Mesenchymal stem cell (in vitro differentiated cells and primary cell): ENCODE measurements at regions not wholly inside any gene's neighbourhood (a gene's known extent, or its start where the extent isn't known, plus 50 kb on each side); places are given as distances from the start of the nearest gene placed in this dataset.

Source experiments
- DNase-seq: peaks from one replicate; pipeline ENCODE4 v3.0.0-alpha.2; 2013
- H2AFZ ChIP-seq: one replicate; pipeline ENCODE4 v1.6.1; 2013; ENCODE audit warnings: low read depth, mild to moderate bottlenecking, control low read depth, inconsistent platforms, low read length, moderate library complexity
- H2AK5ac ChIP-seq: 2 replicates; pipeline ENCODE4 v1.6.1; 2013; ENCODE audit warnings: low read length, moderate library complexity, mild to moderate bottlenecking, inconsistent platforms; ENCODE audit not compliant: severe bottlenecking
- H2BK120ac ChIP-seq: one replicate; pipeline ENCODE4 v1.6.1; 2013; ENCODE audit warnings: low read depth, mild to moderate bottlenecking, inconsistent platforms, low read length, moderate library complexity
- H2BK12ac ChIP-seq, 2 experiments: one replicate each; pipeline ENCODE4 v1.6.1; 2013; ENCODE audit warnings: inconsistent platforms in 2 of 2, low read length in 2 of 2, mild to moderate bottlenecking in 2 of 2, moderate library complexity in 2 of 2, control low read depth in 1 of 2
- H2BK15ac ChIP-seq: one replicate; pipeline ENCODE4 v1.6.1; 2013; ENCODE audit warnings: mild to moderate bottlenecking, low read depth, inconsistent platforms; ENCODE audit not compliant: poor library complexity, severe bottlenecking
- H2BK5ac ChIP-seq: 2 replicates; pipeline ENCODE4 v1.6.1; 2013; ENCODE audit warnings: low read depth, mild to moderate bottlenecking, low read length, control low read depth, inconsistent platforms; ENCODE audit not compliant: poor library complexity, severe bottlenecking
- H3K14ac ChIP-seq, 2 experiments: one replicate each; pipeline ENCODE4 v1.6.1; 2013; ENCODE audit warnings: inconsistent platforms in 2 of 2, low read length in 2 of 2, control low read depth in 1 of 2, mild to moderate bottlenecking in 1 of 2, moderate library complexity in 1 of 2
- H3K18ac ChIP-seq, 2 experiments: one replicate each; pipeline ENCODE4 v1.6.1; 2013; ENCODE audit warnings: inconsistent platforms in 2 of 2, low read length in 2 of 2, control low read depth in 1 of 2, low read depth in 1 of 2, mild to moderate bottlenecking in 1 of 2
- H3K23ac ChIP-seq, 2 experiments: one replicate each; pipeline ENCODE4 v1.6.1; 2013; ENCODE audit warnings: inconsistent platforms in 2 of 2, low read length in 2 of 2, mild to moderate bottlenecking in 2 of 2, moderate library complexity in 2 of 2, control low read depth in 1 of 2
- H3K27ac ChIP-seq: 2 replicates; pipeline ENCODE4 v1.5.1; 2013; ENCODE audit warnings: mild to moderate bottlenecking, moderate library complexity, low read length, control low read depth, inconsistent platforms; ENCODE audit not compliant: poor library complexity, severe bottlenecking
- H3K27me3 ChIP-seq, 2 experiments: 2 replicates each; pipeline versions ENCODE4 v1.6.1 to v1.7.0; 2013; ENCODE audit warnings: low read length in 2 of 2, mild to moderate bottlenecking in 2 of 2, moderate library complexity in 2 of 2, control low read depth in 1 of 2, inconsistent platforms in 1 of 2; ENCODE audit not compliant: control insufficient read depth in 1 of 2, insufficient read depth in 1 of 2
- H3K36me3 ChIP-seq, 2 experiments: 2 replicates each; pipeline versions ENCODE4 v1.6.1 to v1.7.0; 2013; ENCODE audit warnings: low read length in 2 of 2, control low read depth in 1 of 2, inconsistent platforms in 1 of 2, low read depth in 1 of 2, mild to moderate bottlenecking in 1 of 2; ENCODE audit not compliant: insufficient read depth in 2 of 2, control insufficient read depth in 1 of 2
- H3K4ac ChIP-seq, 2 experiments: one replicate each; pipeline ENCODE4 v1.6.1; 2013; ENCODE audit warnings: inconsistent platforms in 2 of 2, low read length in 2 of 2, mild to moderate bottlenecking in 2 of 2, moderate library complexity in 2 of 2, control low read depth in 1 of 2, low read depth in 1 of 2
- H3K4me1 ChIP-seq: 2 replicates; pipeline ENCODE4 v1.6.1; 2013; ENCODE audit warnings: low read depth, low read length, control low read depth; ENCODE audit not compliant: control insufficient read depth, insufficient read depth
- H3K4me2 ChIP-seq: 2 replicates; pipeline ENCODE4 v1.6.1; 2013; ENCODE audit warnings: low read length, mild to moderate bottlenecking, inconsistent platforms; ENCODE audit not compliant: poor library complexity, severe bottlenecking
- H3K4me3 ChIP-seq, 2 experiments: 2 replicates each; pipeline versions ENCODE4 v1.5.1 to v1.7.0; 2013; ENCODE audit warnings: low read length in 2 of 2, mild to moderate bottlenecking in 2 of 2, control low read depth in 1 of 2, low read depth in 1 of 2; ENCODE audit not compliant: insufficient read depth in 1 of 2
- H3K79me1 ChIP-seq: replicated peaks from 2 replicates; pipeline ENCODE4 v1.6.1; 2013; ENCODE audit warnings: mild to moderate bottlenecking, control low read depth, low read length, inconsistent platforms; ENCODE audit not compliant: poor library complexity, severe bottlenecking
- H3K9ac ChIP-seq: 2 replicates; pipeline ENCODE4 v1.7.0; 2013; ENCODE audit warnings: mild to moderate bottlenecking, low read length, moderate library complexity
- H3K9me3 ChIP-seq: 2 replicates; pipeline ENCODE4 v1.7.0; 2013; ENCODE audit warnings: mild to moderate bottlenecking, low read length; ENCODE audit not compliant: control insufficient read depth
- H4K8ac ChIP-seq: one replicate; pipeline ENCODE4 v1.6.1; 2013; ENCODE audit warnings: inconsistent platforms, mild to moderate bottlenecking, low read length, moderate library complexity
- H4K91ac ChIP-seq: one replicate; pipeline ENCODE4 v1.6.1; 2013; ENCODE audit warnings: mild to moderate bottlenecking, low read length, inconsistent platforms
- WGBS: methylation state at CpG from one replicate; pipeline ENCODE4 v1.1.7; 2013; ENCODE audit warnings: mixed read lengths; 5-methylcytosine and 5-hydroxymethylcytosine counted together

GRCh38 chr12:108400900-108401480 lies 61.9 kb upstream of the CMKLR1 start:
- no peaks in the 10 kb centered on the region for H3K79me1 ChIP-seq
- no peak overlapping the region for H2AFZ ChIP-seq
- H3K14ac ChIP-seq, result no peak overlapping the region
- H2BK5ac ChIP-seq, result no peak overlapping the region
- H3K4me2 ChIP-seq, result no peak overlapping the region
- H3K4me3 ChIP-seq, result no peak overlapping the region
- no peaks in the 10 kb centered on the region for H3K36me3 ChIP-seq
- H2BK120ac ChIP-seq, result no peak overlapping the region
- no peak for DNase-seq
- no peak overlapping the region for H2BK12ac ChIP-seq
- H4K91ac ChIP-seq, result no peak overlapping the region
- H3K4ac ChIP-seq, result no peak overlapping the region
- H3K23ac ChIP-seq, result no peak overlapping the region
- no peak overlapping the region for H3K27ac ChIP-seq
- H3K4me1 ChIP-seq, result no peaks in the 10 kb centered on the region
- H3K9ac ChIP-seq, result no peak overlapping the region
- 76% methylated on average over 2 of the region's 3 CpGs for WGBS
- peaks cover 8 to 28% of the 10 kb centered on the region in 2 experiments for H3K27me3 ChIP-seq
- no peak overlapping the region for H3K18ac ChIP-seq
- H3K9me3 ChIP-seq, result peaks cover 3% of the 10 kb centered on the region
- H2AK5ac ChIP-seq, result no peak overlapping the region
- H4K8ac ChIP-seq, result no peak overlapping the region
- no peak overlapping the region for H2BK15ac ChIP-seq

- Histone ChIP-seq H3K9me3 (no peaks in the 10 kb centered on the region), H2BK5ac (no peak overlapping the region), H2AFZ (no peak overlapping the region), H3K79me1 (no peaks in the 10 kb centered on the region), H3K18ac (no peak overlapping the region), H2AK5ac (no peak overlapping the region), H3K27me3 (peaks cover 8 to 28% of the 10 kb centered on the region in 2 experiments), H3K4me2 (no peak overlapping the region), H3K27ac (no peak overlapping the region), H2BK15ac (no peak overlapping the region), H2BK12ac (no peak overlapping the region), H4K91ac (no peak overlapping the region), H3K23ac (no peak overlapping the region), H3K14ac (no peak overlapping the region), H3K4ac (no peak overlapping the region), H2BK120ac (no peak overlapping the region), H3K9ac (no peak overlapping the region), H3K4me1 (no peaks in the 10 kb centered on the region), H4K8ac (no peak overlapping the region), H3K36me3 (no peaks in the 10 kb centered on the region), H3K4me3 (no peak overlapping the region)
- 94% methylated on average over 2 of the region's 2 CpGs for WGBS
- DNase-seq, result no peak
Measured at GRCh38 chr12:108400481-108400880, 61.4 kb upstream of the CMKLR1 start.

- H3K9ac ChIP-seq, result no peak overlapping the region
- H2AK5ac ChIP-seq, result no peak overlapping the region
- no peaks in the 10 kb centered on the region for H3K79me1 ChIP-seq
- H2BK12ac ChIP-seq, result no peak overlapping the region
- H4K91ac ChIP-seq, result no peak overlapping the region
- H3K4ac ChIP-seq, result no peak overlapping the region
- H3K23ac ChIP-seq, result no peak overlapping the region
- no peak overlapping the region for H3K4me2 ChIP-seq
- H3K4me3 ChIP-seq, result no peak overlapping the region
- no peaks in the 10 kb centered on the region for H3K36me3 ChIP-seq
- H2BK5ac ChIP-seq, result no peak overlapping the region
- H3K27ac ChIP-seq, result no peak overlapping the region
- no peak overlapping the region for H3K14ac ChIP-seq
- no peak overlapping the region for H3K18ac ChIP-seq
- no peak for DNase-seq
- H3K9me3 ChIP-seq, result no peaks in the 10 kb centered on the region
- peaks cover 8 to 28% of the 10 kb centered on the region in 2 experiments for H3K27me3 ChIP-seq
- no peak overlapping the region for H2BK120ac ChIP-seq
- H4K8ac ChIP-seq, result no peak overlapping the region
- H3K4me1 ChIP-seq, result no peaks in the 10 kb centered on the region
- H2BK15ac ChIP-seq, result no peak overlapping the region
- 56% methylated on average over 3 of the region's 3 CpGs for WGBS
- no peak overlapping the region for H2AFZ ChIP-seq
Measured at GRCh38 chr12:108400056-108400455, 60.9 kb upstream of the CMKLR1 start.

GRCh38 chr12:108399514-108399913 lies 60.4 kb upstream of the CMKLR1 start:
- Histone ChIP-seq H3K79me1 (no peaks in the 10 kb centered on the region), H3K9me3 (no peaks in the 10 kb centered on the region), H3K27me3 (peaks cover 8 to 28% of the 10 kb centered on the region in 2 experiments), H3K4me2 (no peak overlapping the region), H3K23ac (no peak overlapping the region), H4K91ac (no peak overlapping the region), H2BK120ac (no peak overlapping the region), H3K18ac (no peak overlapping the region), H2BK12ac (no peak overlapping the region), H2BK15ac (no peak overlapping the region), H3K4ac (no peak overlapping the region), H2BK5ac (no peak overlapping the region), H4K8ac (no peak overlapping the region), H3K4me1 (no peaks in the 10 kb centered on the region), H3K9ac (no peak overlapping the region), H3K4me3 (no peak overlapping the region), H3K36me3 (no peaks in the 10 kb centered on the region), H2AFZ (no peak overlapping the region), H2AK5ac (no peak overlapping the region), H3K27ac (no peak overlapping the region), H3K14ac (no peak overlapping the region)
- no peak for DNase-seq
- WGBS, result 50% methylated on average over 5 of the region's 5 CpGs
